ENCODE measurements at regions not wholly inside any gene's neighbourhood (a gene's known extent, or its start where the extent isn't known, plus 50 kb on each side); places are given as distances from the start of the nearest gene placed in this dataset.
"Not testable (repeated sequence)": the region's sequence is repeated elsewhere in the genome, so short reads cannot be mapped to it uniquely, and the experiment has no call there.

GRCh38 chr6:126824226-126824625, 294.2 kb upstream of the RSPO3 start:
- DNase-seq: no peak

GRCh38 chr6:126824815-126825214, 293.7 kb upstream of the RSPO3 start:
- no peak for DNase-seq

- DNase-seq: no peak
These were observed 292.2 kb upstream of the RSPO3 start for GRCh38 chr6:126826166-126826714.

- no peak for DNase-seq
These were observed 287.0 kb upstream of the RSPO3 start for GRCh38 chr6:126831461-126831860.

GRCh38 chr6:126842769-126843168, 275.7 kb upstream of the RSPO3 start:
- no peak for DNase-seq

GRCh38 chr6:126848119-126848518, 270.4 kb upstream of the RSPO3 start:
- no peak for DNase-seq

GRCh38 chr6:126867641-126868040, 250.8 kb upstream of the RSPO3 start:
- no peak for DNase-seq

- no peak for DNase-seq
These were observed 245.1 kb upstream of the RSPO3 start for GRCh38 chr6:126873351-126873750.

- DNase-seq: no peak
These were observed 244.7 kb upstream of the RSPO3 start for GRCh38 chr6:126873791-126874190.

- DNase-seq: no peak
These were observed 242.0 kb upstream of the RSPO3 start for GRCh38 chr6:126876446-126876845.

GRCh38 chr6:126880964-126881363, 237.5 kb upstream of the RSPO3 start:
- DNase-seq: no peak

GRCh38 chr6:126886106-126886505, 232.4 kb upstream of the RSPO3 start:
- no peak for DNase-seq

- no peak for DNase-seq
These were observed 229.4 kb upstream of the RSPO3 start for GRCh38 chr6:126888727-126889725.

GRCh38 chr6:126890055-126890454, 228.4 kb upstream of the RSPO3 start:
- DNase-seq: no peak

- no peak for DNase-seq
These were observed 227.3 kb upstream of the RSPO3 start for GRCh38 chr6:126891158-126891557.

- not testable (repeated sequence) for DNase-seq
These were observed 225.6 kb upstream of the RSPO3 start for GRCh38 chr6:126892869-126893268.

- DNase-seq: no peak
These were observed 220.7 kb upstream of the RSPO3 start for GRCh38 chr6:126897758-126898157.

- no peak for DNase-seq
These were observed 214.3 kb upstream of the RSPO3 start for GRCh38 chr6:126904176-126904575.

- DNase-seq: no peak
These were observed 212.6 kb upstream of the RSPO3 start for GRCh38 chr6:126905917-126906316.

GRCh38 chr6:126907312-126907711, 211.2 kb upstream of the RSPO3 start:
- DNase-seq: no peak

GRCh38 chr6:126907996-126908395, 210.5 kb upstream of the RSPO3 start:
- no peak for DNase-seq

- no peak for DNase-seq
These were observed 209.0 kb upstream of the RSPO3 start for GRCh38 chr6:126909493-126909892.

GRCh38 chr6:126913651-126914050, 204.8 kb upstream of the RSPO3 start:
- DNase-seq: no peak

- DNase-seq: no peak
These were observed 204.3 kb upstream of the RSPO3 start for GRCh38 chr6:126914172-126914571.

Measured in MV-4-11 (cell line).